Activated naive CD4-positive, alpha-beta T cell treated with anti-CD3 and anti-CD28 coated beads, Interleukin-2, amount 10 ng/mL, durations not matched to agents 7 days and 5 days (primary cell): ENCODE measurements at regions not wholly inside any gene's neighbourhood (a gene's known extent, or its start where the extent isn't known, plus 50 kb on each side); places are given as distances from the start of the nearest gene placed in this dataset.
"Not testable (repeated sequence)": the region's sequence is repeated elsewhere in the genome, so short reads cannot be mapped to it uniquely, and the experiment has no call there.

Experiments used
- CTCF ChIA-PET: fragments of 350-600 bp; sonication (Branson Sonifier 250); formaldehyde crosslinking; loops from one replicate; lab custom pipeline; 2021; ENCODE audit warnings: antibody characterized with exemption; lab: Charles Lee
- DNase-seq: peaks from one replicate; pipeline ENCODE4 v3.0.0-alpha.2; 2020
- H3K27ac Mint-ChIP-seq: one replicate; pipeline ENCODE4 v1.8.0; 2021; ENCODE audit warnings: mild to moderate bottlenecking, moderate library complexity, mixed read lengths
- H3K27me3 Mint-ChIP-seq: one replicate; pipeline ENCODE4 v1.8.0; 2021; ENCODE audit warnings: mild to moderate bottlenecking, mixed read lengths
- H3K36me3 Mint-ChIP-seq: one replicate; pipeline ENCODE4 v1.8.0; 2021; ENCODE audit warnings: mixed read lengths
- H3K4me1 Mint-ChIP-seq: one replicate; pipeline ENCODE4 v1.8.0; 2021; ENCODE audit warnings: mixed read lengths
- H3K4me3 Mint-ChIP-seq: one replicate; pipeline ENCODE4 v1.8.0; 2021; ENCODE audit warnings: mild to moderate bottlenecking, moderate library complexity, mixed read lengths
- H3K9me3 Mint-ChIP-seq: one replicate; pipeline ENCODE4 v1.8.0; 2021; ENCODE audit warnings: mixed read lengths

DNA sequence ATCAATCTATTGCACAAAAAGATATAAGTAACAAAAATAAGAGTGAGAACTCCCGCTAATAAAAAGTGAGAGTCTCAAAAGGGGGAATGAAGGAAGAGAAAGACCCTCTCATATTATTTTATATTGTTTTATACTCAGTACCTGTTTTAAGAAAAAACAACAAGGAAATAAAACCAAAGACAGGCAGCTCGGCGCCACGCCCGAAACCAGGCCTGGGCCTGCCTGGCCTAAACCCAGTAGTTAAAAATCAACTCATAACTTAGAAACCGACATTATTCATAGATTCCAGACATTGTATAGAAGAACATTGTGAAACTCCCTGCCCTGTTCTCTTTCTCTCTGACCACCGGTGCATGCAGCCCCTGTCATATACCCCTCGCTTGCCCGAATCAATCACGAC, 731.8 kb downstream of the COL12A1 start:
- H3K27ac Mint-ChIP-seq, DNase-seq, H3K36me3 Mint-ChIP-seq, CTCF ChIA-PET, H3K9me3 Mint-ChIP-seq, H3K4me1 Mint-ChIP-seq, H3K27me3 Mint-ChIP-seq, H3K4me3 Mint-ChIP-seq: not testable (repeated sequence)

DNA sequence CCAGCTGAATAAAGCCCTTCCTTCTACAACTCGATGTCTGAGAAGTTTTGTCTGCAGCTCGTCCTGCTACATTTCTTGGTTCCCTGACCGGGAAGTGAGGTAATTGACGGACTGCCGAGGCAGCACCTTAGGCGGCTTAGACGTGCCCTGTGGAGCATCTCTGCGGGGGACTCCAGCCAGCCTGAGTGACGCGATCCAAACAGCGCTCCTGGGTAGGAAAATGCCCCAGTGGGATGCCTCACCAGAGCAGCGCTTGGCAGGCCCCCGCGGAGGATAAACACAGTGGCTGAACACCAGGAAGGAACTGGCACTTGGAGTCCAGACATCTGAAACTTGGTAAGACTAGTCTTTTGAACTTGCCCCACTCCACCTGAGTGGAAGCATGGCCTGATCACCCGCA, 737.3 kb downstream of the COL12A1 start:
- H3K36me3 Mint-ChIP-seq, H3K27ac Mint-ChIP-seq, CTCF ChIA-PET, DNase-seq, H3K27me3 Mint-ChIP-seq, H3K4me1 Mint-ChIP-seq, H3K4me3 Mint-ChIP-seq: not testable (repeated sequence)
- peaks cover 10% of the 10 kb centered on the region for H3K9me3 Mint-ChIP-seq

DNA sequence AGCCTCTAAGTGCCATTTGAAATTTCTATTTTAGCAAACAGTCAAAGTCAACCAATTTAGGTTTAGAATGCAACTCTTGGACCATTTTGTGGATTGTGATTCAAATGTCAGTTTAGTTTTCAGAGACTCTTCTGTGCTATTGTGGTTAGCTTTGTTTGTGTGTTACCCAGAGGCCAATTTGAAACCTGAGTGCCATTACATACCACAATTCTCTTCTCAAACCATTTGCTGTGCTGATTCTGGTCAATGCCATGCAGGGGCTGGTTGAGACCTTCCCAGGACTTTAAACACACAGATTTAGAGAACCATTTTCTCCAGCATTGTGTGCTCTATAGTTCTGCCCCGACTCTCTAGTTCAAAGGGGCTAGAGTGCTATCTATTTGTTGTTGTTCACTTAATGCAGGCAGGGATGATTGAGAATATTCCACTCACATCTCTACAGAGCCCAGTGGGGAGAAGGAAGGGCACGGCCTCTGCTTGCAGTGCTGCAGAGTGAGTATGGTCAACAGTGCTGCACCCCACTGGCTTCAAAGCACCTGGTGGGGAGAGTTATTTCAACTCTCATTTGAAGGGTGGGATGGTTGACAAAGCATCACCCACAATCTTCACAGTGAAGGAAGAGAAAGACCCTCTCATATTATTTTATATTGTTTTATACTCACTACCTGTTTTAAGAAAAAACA, 738.2 kb downstream of the COL12A1 start:
- H3K4me3 Mint-ChIP-seq = no peak overlapping the region
- H3K27ac Mint-ChIP-seq = no peak overlapping the region
- CTCF ChIA-PET = no interaction called here
- no peaks in the 10 kb centered on the region for H3K27me3 Mint-ChIP-seq
- H3K36me3 Mint-ChIP-seq = no peaks in the 10 kb centered on the region
- H3K4me1 Mint-ChIP-seq = no peaks in the 10 kb centered on the region
- H3K9me3 Mint-ChIP-seq = peaks cover 10% of the 10 kb centered on the region
- DNase-seq = no peak

- CTCF ChIA-PET = no interaction called here
- no peak for DNase-seq
- no peaks in the 10 kb centered on the region for H3K36me3 Mint-ChIP-seq
- H3K4me1 Mint-ChIP-seq = no peaks in the 10 kb centered on the region
- H3K27ac Mint-ChIP-seq = no peak overlapping the region
- H3K9me3 Mint-ChIP-seq = peaks cover 10% of the 10 kb centered on the region
- no peaks in the 10 kb centered on the region for H3K27me3 Mint-ChIP-seq
- no peak overlapping the region for H3K4me3 Mint-ChIP-seq
Measured at GRCh38 chr6:74466572-74466971, 739.3 kb downstream of the COL12A1 start.

GRCh38 chr6:74459260-74459659, 746.6 kb downstream of the COL12A1 start:
- H3K9me3 Mint-ChIP-seq = peaks cover 12% of the 10 kb centered on the region
- H3K36me3 Mint-ChIP-seq = no peaks in the 10 kb centered on the region
- no peaks in the 10 kb centered on the region for H3K27me3 Mint-ChIP-seq
- no peak for DNase-seq
- CTCF ChIA-PET = interaction anchor here (0.5 kb wide), 1 partner anchor 751 kb away, joined by 5 read pairs; no protein-coding TSS in a partner anchor
- no peaks in the 10 kb centered on the region for H3K4me1 Mint-ChIP-seq
- H3K27ac Mint-ChIP-seq = no peak overlapping the region
- H3K4me3 Mint-ChIP-seq = no peak overlapping the region

- Mint-ChIP-seq H3K27ac (no peak overlapping the region), H3K9me3 (peaks cover 12% of the 10 kb centered on the region), H3K4me1 (no peaks in the 10 kb centered on the region), H3K4me3 (no peak overlapping the region), H3K27me3 (no peaks in the 10 kb centered on the region), H3K36me3 (no peaks in the 10 kb centered on the region)
- CTCF ChIA-PET = interaction anchor here (0.5 kb wide), 1 partner anchor 752 kb away, joined by 5 read pairs; no protein-coding TSS in a partner anchor
- DNase-seq = no peak
Measured at GRCh38 chr6:74458536-74458935, 747.3 kb downstream of the COL12A1 start.

- Mint-ChIP-seq H3K27ac (no peak overlapping the region), H3K27me3 (no peaks in the 10 kb centered on the region), H3K4me3 (no peak overlapping the region), H3K9me3 (peaks cover 12% of the 10 kb centered on the region), H3K36me3 (no peaks in the 10 kb centered on the region), H3K4me1 (no peaks in the 10 kb centered on the region)
- DNase-seq = no peak
- CTCF ChIA-PET = no interaction called here
Measured at GRCh38 chr6:74455786-74456185, 750.1 kb downstream of the COL12A1 start.

DNA sequence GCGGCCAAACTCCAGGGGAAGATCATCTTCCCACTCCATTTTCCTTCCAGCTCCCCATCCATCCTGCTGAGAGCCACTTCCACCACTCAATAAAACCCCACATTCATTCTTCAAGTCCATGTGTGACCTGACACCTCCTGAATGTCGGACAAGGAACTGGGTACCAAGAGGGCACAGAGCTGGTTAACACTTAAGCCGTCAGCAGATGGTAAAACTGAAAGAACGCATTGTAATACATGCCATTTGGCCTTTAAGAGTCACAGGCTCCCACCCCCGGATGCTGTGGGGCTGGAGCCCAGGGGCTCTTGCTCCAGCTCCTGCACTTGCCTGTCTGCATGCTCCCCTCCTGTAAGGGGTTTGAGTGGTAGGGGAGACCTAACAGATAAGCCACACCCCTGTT, 753.9 kb downstream of the COL12A1 start:
- H3K27ac Mint-ChIP-seq = no peak overlapping the region
- no peaks in the 10 kb centered on the region for H3K27me3 Mint-ChIP-seq
- peaks cover 5% of the 10 kb centered on the region for H3K9me3 Mint-ChIP-seq
- no peak overlapping the region for H3K4me3 Mint-ChIP-seq
- no peak for DNase-seq
- CTCF ChIA-PET = no interaction called here
- no peaks in the 10 kb centered on the region for H3K4me1 Mint-ChIP-seq
- H3K36me3 Mint-ChIP-seq = no peaks in the 10 kb centered on the region

- no peaks in the 10 kb centered on the region for H3K4me1 Mint-ChIP-seq
- H3K4me3 Mint-ChIP-seq = no peak overlapping the region
- no peaks in the 10 kb centered on the region for H3K9me3 Mint-ChIP-seq
- no peaks in the 10 kb centered on the region for H3K36me3 Mint-ChIP-seq
- H3K27me3 Mint-ChIP-seq = no peaks in the 10 kb centered on the region
- no peak for DNase-seq
- no peak overlapping the region for H3K27ac Mint-ChIP-seq
- CTCF ChIA-PET = no interaction called here
Measured at GRCh38 chr6:74448850-74449249, 752.8 kb downstream of the CD109 start.

DNA sequence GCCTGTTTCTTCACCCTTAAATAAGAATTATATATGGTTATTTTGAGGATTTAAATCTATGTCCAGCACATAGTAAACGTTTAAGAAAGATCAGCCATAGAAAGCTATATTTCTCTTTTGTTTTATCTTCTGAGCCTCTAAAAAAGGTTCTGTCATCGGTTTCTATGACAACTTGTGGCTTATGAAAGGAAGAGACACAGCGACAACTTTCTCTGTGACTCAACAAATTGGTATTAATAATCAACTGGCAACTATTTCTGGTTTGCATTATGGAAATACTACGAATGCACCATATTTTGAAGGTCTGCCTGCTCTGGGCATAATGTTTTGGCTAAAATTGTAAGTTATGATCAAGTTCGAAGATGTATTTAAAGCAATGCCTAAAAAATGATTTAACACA, 751.0 kb downstream of the CD109 start:
- Mint-ChIP-seq H3K4me1 (no peaks in the 10 kb centered on the region), H3K27ac (no peak overlapping the region), H3K9me3 (no peaks in the 10 kb centered on the region), H3K27me3 (no peaks in the 10 kb centered on the region), H3K36me3 (no peaks in the 10 kb centered on the region), H3K4me3 (no peak overlapping the region)
- CTCF ChIA-PET = interaction anchor here (0.6 kb wide), 1 partner anchor 388 kb away, joined by 3 read pairs; no protein-coding TSS in a partner anchor
- no peak for DNase-seq

DNA sequence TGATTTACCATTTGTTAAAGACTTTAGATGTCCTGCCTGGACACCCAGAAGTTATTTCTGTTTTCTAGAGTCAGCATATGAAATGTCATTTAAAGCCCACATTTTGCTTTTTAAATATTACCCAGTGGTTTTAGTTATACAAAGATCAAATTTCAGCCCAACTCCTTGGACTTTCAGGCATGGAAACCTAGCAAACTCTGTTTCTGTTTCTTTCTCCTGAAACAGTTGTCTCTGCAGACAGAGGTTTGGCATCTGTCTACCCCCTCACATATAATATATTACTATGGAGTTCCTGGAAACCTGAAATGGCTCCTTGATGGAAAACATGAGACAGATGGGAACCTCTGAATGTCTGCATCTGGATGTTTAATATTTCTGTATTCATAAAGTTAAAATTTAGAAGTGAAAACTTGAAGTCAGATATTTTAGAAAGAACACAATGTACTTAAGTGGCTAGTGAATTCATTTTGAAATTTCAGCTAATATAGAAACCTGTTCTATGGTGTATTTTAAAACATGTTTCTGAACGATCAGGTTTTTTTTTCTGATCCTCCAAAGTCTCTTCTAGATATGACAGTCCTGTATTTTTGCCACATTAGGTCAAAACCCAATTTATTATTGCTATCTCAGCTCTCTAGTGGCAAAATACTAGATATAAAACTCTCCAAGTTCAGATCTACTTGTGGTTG, 743.3 kb downstream of the CD109 start:
- Mint-ChIP-seq H3K4me3 (no peak overlapping the region), H3K27ac (no peak overlapping the region), H3K4me1 (no peaks in the 10 kb centered on the region), H3K27me3 (no peaks in the 10 kb centered on the region), H3K36me3 (no peaks in the 10 kb centered on the region), H3K9me3 (peaks cover 2% of the 10 kb centered on the region)
- CTCF ChIA-PET = no interaction called here
- no peak for DNase-seq

DNA sequence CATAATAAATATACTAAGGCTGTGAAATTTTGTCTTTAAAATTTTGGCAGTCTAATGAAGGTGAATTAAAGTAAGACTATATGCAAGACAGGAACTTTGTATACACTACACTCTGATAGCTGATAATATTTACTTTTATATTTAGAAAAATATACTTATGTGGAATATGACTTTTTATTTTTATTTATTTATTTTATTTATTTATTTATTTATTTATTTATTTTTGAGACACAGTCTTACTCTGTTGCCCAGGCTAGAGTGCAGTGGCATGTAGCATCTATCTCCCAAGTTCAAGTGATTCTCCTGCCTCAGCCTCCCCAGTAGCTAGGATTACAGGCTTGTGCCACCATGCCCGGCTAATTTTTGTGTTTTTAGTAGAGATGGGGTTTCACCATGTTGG, 742.4 kb downstream of the CD109 start:
- DNase-seq, CTCF ChIA-PET: not testable (repeated sequence)

GRCh38 chr6:74434171-74434570, 738.2 kb downstream of the CD109 start:
- H3K36me3 Mint-ChIP-seq = no peaks in the 10 kb centered on the region
- no peaks in the 10 kb centered on the region for H3K27me3 Mint-ChIP-seq
- no peak overlapping the region for H3K4me3 Mint-ChIP-seq
- no peak overlapping the region for H3K27ac Mint-ChIP-seq
- peaks cover 2% of the 10 kb centered on the region for H3K9me3 Mint-ChIP-seq
- DNase-seq = no peak
- H3K4me1 Mint-ChIP-seq = no peaks in the 10 kb centered on the region
- CTCF ChIA-PET = no interaction called here

More for the DNA sequence above, 742.4 kb downstream of the CD109 start:
- not testable (repeated sequence) for H3K4me3 Mint-ChIP-seq, H3K27me3 Mint-ChIP-seq, H3K4me1 Mint-ChIP-seq, H3K27ac Mint-ChIP-seq, H3K9me3 Mint-ChIP-seq, H3K36me3 Mint-ChIP-seq

- no peaks in the 10 kb centered on the region for H3K27me3 Mint-ChIP-seq
- H3K27ac Mint-ChIP-seq = no peak overlapping the region
- no peak for DNase-seq
- H3K9me3 Mint-ChIP-seq = peaks cover 4% of the 10 kb centered on the region
- CTCF ChIA-PET = no interaction called here
- no peak overlapping the region for H3K4me3 Mint-ChIP-seq
- no peaks in the 10 kb centered on the region for H3K36me3 Mint-ChIP-seq
- H3K4me1 Mint-ChIP-seq = no peaks in the 10 kb centered on the region
Measured at GRCh38 chr6:74431873-74432580, 736.0 kb downstream of the CD109 start.

DNA sequence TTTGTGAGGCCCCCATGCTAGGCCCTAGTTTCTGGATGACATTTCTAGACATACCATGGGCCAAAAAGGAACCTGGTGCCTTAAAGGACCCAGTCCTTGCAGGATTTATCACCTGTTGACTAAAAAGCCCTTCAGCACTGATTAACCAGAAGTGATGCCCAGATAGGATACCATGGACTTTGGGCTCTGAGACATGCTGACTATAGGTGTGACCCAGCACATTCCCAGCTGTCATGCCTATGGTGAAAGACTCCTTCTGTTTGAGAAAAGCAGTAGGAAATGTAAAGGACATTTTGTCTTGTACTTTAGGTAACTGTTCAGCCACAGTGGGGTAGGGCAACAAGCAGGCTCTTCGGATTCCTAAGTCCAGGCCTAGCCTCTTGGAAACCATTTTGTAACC, 724.2 kb downstream of the CD109 start:
- CTCF ChIA-PET = no interaction called here
- Mint-ChIP-seq H3K9me3 (peaks cover 2% of the 10 kb centered on the region), H3K4me1 (no peaks in the 10 kb centered on the region), H3K4me3 (no peak overlapping the region), H3K36me3 (no peaks in the 10 kb centered on the region), H3K27me3 (no peaks in the 10 kb centered on the region), H3K27ac (no peak overlapping the region)
- no peak for DNase-seq
